H9 (cell line): ENCODE measurements at regions not wholly inside any gene's neighbourhood (a gene's known extent, or its start where the extent isn't known, plus 50 kb on each side); places are given as distances from the start of the nearest gene placed in this dataset.

ENCODE experiments used
- DNase-seq: peaks from one replicate; pipeline ENCODE4 v3.0.0-alpha.2; 2017
- H2AFZ ChIP-seq: one replicate; pipeline ENCODE4 v1.6.1; 2013; ENCODE audit warnings: mild to moderate bottlenecking, low read length, control low read depth, moderate library complexity
- H2AK5ac ChIP-seq: 2 replicates; pipeline ENCODE4 v1.6.1; 2013; ENCODE audit warnings: low read length, control low read depth, mixed read lengths; ENCODE audit not compliant: insufficient read length
- H2BK120ac ChIP-seq: one replicate; pipeline ENCODE4 v1.6.1; 2013; ENCODE audit warnings: low read depth, mild to moderate bottlenecking, low read length, control low read depth, inconsistent platforms; ENCODE audit not compliant: poor library complexity, severe bottlenecking
- H2BK12ac ChIP-seq: 2 replicates; pipeline ENCODE4 v1.6.1; 2013; ENCODE audit warnings: low read length, control low read depth, mixed read lengths, low read depth; ENCODE audit not compliant: insufficient read length
- H2BK15ac ChIP-seq: 2 replicates; pipeline ENCODE4 v1.6.1; 2013; ENCODE audit warnings: low read depth, low read length, control low read depth
- H2BK20ac ChIP-seq: one replicate; pipeline ENCODE4 v1.6.1; 2013; ENCODE audit warnings: low read depth, mild to moderate bottlenecking, low read length, control low read depth, inconsistent platforms; ENCODE audit not compliant: poor library complexity, severe bottlenecking
- H2BK5ac ChIP-seq: 2 replicates; pipeline ENCODE4 v1.6.1; 2013; ENCODE audit warnings: low read length, control low read depth, mixed read lengths; ENCODE audit not compliant: insufficient read length
- H3K14ac ChIP-seq: 2 replicates; pipeline ENCODE4 v1.6.1; 2013; ENCODE audit warnings: low read length, control low read depth; ENCODE audit not compliant: insufficient read depth
- H3K18ac ChIP-seq: 2 replicates; pipeline ENCODE4 v1.6.1; 2013; ENCODE audit warnings: low read depth, mild to moderate bottlenecking, mixed read lengths, low read length, control low read depth; ENCODE audit not compliant: insufficient read length
- H3K23ac ChIP-seq: 2 replicates; pipeline ENCODE4 v1.6.1; 2013; ENCODE audit warnings: low read length, control low read depth, mixed read lengths, low read depth; ENCODE audit not compliant: insufficient read length
- H3K23me2 ChIP-seq: 2 replicates; pipeline ENCODE4 v1.6.1; 2013; ENCODE audit warnings: low read depth, mild to moderate bottlenecking, mixed read lengths, low read length, control low read depth; ENCODE audit not compliant: insufficient read length, poor library complexity, severe bottlenecking
- H3K27ac ChIP-seq: 2 replicates; pipeline ENCODE4 v1.5.1; 2013; ENCODE audit warnings: low read length, control low read depth, mixed read lengths, low read depth; ENCODE audit not compliant: insufficient read length
- H3K27me3 ChIP-seq: 2 replicates; pipeline ENCODE4 v1.6.1; 2013; ENCODE audit warnings: low read length, control low read depth, inconsistent platforms; ENCODE audit not compliant: insufficient read depth
- H3K4ac ChIP-seq: 2 replicates; pipeline ENCODE4 v1.6.1; 2013; ENCODE audit warnings: low read depth, mild to moderate bottlenecking, control low read depth, inconsistent platforms, low read length, moderate library complexity
- H3K4me1 ChIP-seq: 2 replicates; pipeline ENCODE4 v1.6.1; 2013; ENCODE audit warnings: low read length, control low read depth, inconsistent platforms; ENCODE audit not compliant: insufficient read depth
- H3K4me2 ChIP-seq: 2 replicates; pipeline ENCODE4 v1.6.1; 2013; ENCODE audit warnings: low read length, control low read depth, mixed read lengths; ENCODE audit not compliant: insufficient read length, insufficient read depth
- H3K56ac ChIP-seq: 2 replicates; pipeline ENCODE4 v1.6.1; 2013; ENCODE audit warnings: low read depth, mild to moderate bottlenecking, mixed read lengths, low read length, control low read depth; ENCODE audit not compliant: insufficient read length
- H3K79me1 ChIP-seq: 2 replicates; pipeline ENCODE4 v1.6.1; 2013; ENCODE audit warnings: low read depth, mild to moderate bottlenecking, moderate library complexity, low read length, control low read depth, inconsistent platforms; ENCODE audit not compliant: insufficient read depth, poor library complexity, severe bottlenecking
- H3K79me2 ChIP-seq: 2 replicates; pipeline ENCODE4 v1.6.1; 2013; ENCODE audit warnings: low read length, control low read depth, inconsistent platforms; ENCODE audit not compliant: insufficient read depth
- H3K9ac ChIP-seq: 2 replicates; pipeline ENCODE4 v1.6.1; 2013; ENCODE audit warnings: low read length, control low read depth, mixed read lengths; ENCODE audit not compliant: insufficient read length; ENCODE audit errors: extremely low read depth
- H3K9me3 ChIP-seq: one replicate; pipeline ENCODE4 v1.6.1; 2013; ENCODE audit warnings: low read depth, low read length, inconsistent platforms; ENCODE audit not compliant: control insufficient read depth
- H3T11ph ChIP-seq: one replicate; pipeline ENCODE4 v1.6.1; 2013; ENCODE audit warnings: mild to moderate bottlenecking, low read length, control low read depth, inconsistent platforms
- H4K20me1 ChIP-seq: one replicate; pipeline ENCODE4 v1.6.1; 2013; ENCODE audit not compliant: control insufficient read depth, insufficient read length, insufficient read depth
- H4K5ac ChIP-seq: 2 replicates; pipeline ENCODE4 v1.6.1; 2013; ENCODE audit warnings: low read depth, mild to moderate bottlenecking, mixed read lengths, low read length, control low read depth; ENCODE audit not compliant: insufficient read length
- H4K8ac ChIP-seq: replicated peaks from 2 replicates; pipeline ENCODE4 v1.6.1; 2013; ENCODE audit warnings: low read length, control low read depth, mixed read lengths, low read depth; ENCODE audit not compliant: insufficient read length
- H4K91ac ChIP-seq: 2 replicates; pipeline ENCODE4 v1.6.1; 2013; ENCODE audit warnings: low read depth, mild to moderate bottlenecking, moderate library complexity, mixed read lengths, low read length, control low read depth; ENCODE audit not compliant: insufficient read length
- H3K27ac Mint-ChIP-seq, 3 experiments: 2 replicates in 2 of 3; 3 replicates in 1 of 3; pipeline ENCODE4 v1.8.0; 2020 to 2021; ENCODE audit warnings: mixed read lengths in 3 of 3, mild to moderate bottlenecking in 1 of 3, moderate library complexity in 1 of 3
- H3K27me3 Mint-ChIP-seq: 2 replicates; pipeline ENCODE4 v1.8.0; 2021; ENCODE audit warnings: low read depth, mild to moderate bottlenecking, moderate library complexity, mixed read lengths
- H3K36me3 Mint-ChIP-seq, 3 experiments: 2 replicates in 2 of 3; 3 replicates in 1 of 3; pipeline ENCODE4 v1.8.0; 2020 to 2021; ENCODE audit warnings: low read depth in 3 of 3, mixed read lengths in 3 of 3; ENCODE audit not compliant: insufficient read depth in 1 of 3
- H3K4me1 Mint-ChIP-seq, 2 experiments: 2 replicates each; pipeline ENCODE4 v1.8.0; 2020; ENCODE audit warnings: mixed read lengths in 2 of 2
- H3K4me3 Mint-ChIP-seq, 2 experiments: 2 replicates in 1 of 2; 3 replicates in 1 of 2; pipeline ENCODE4 v1.8.0; 2020 to 2021; ENCODE audit warnings: mild to moderate bottlenecking in 2 of 2, mixed read lengths in 2 of 2, moderate library complexity in 1 of 2
- H3K9me3 Mint-ChIP-seq, 2 experiments: 2 replicates in 1 of 2; 3 replicates in 1 of 2; pipeline ENCODE4 v1.8.0; 2020; ENCODE audit warnings: mild to moderate bottlenecking in 2 of 2, mixed read lengths in 2 of 2, moderate library complexity in 1 of 2
- CTCF ChIP-seq: fragments of 200-600 bp; sonication (generic); conservative IDR thresholded peaks from 3 replicates; pipeline ENCODE4 v1.8.0; 2021; ENCODE audit warnings: antibody characterized with exemption, mild to moderate bottlenecking
- WGBS: extraction: QIAGEN DNeasy Blood & Tissue Kit; methylation state at CpG from one replicate; pipeline ENCODE4 v1.1.7; 2013; ENCODE audit warnings: missing lambda C conversion rate, low lambda C conversion rate, mixed read lengths; ENCODE audit not compliant: insufficient read length; ENCODE audit errors: extremely low coverage; 5-methylcytosine and 5-hydroxymethylcytosine counted together

- Mint-ChIP-seq H3K27me3 (no peaks in the 10 kb centered on the region; the same call in 1 of the 2 replicates), H3K36me3 (no peaks in the 10 kb centered on the region), H3K27ac (no peak overlapping the region), H3K4me1 (no peaks in the 10 kb centered on the region), H3K9me3 (peaks cover 0 to 3% of the 10 kb centered on the region in 2 experiments; a peak in 1 of 5 replicates), H3K4me3 (no peak overlapping the region)
- Histone ChIP-seq H4K5ac (no peak overlapping the region), H3K14ac (no peak overlapping the region), H2AK5ac (no peak overlapping the region), H2BK120ac (no peak overlapping the region), H3K4ac (no peak overlapping the region), H2BK20ac (no peak overlapping the region), H2BK15ac (no peak overlapping the region), H3K79me1 (no peaks in the 10 kb centered on the region), H2BK5ac (no peak overlapping the region), H4K20me1 (no peaks in the 10 kb centered on the region), H3T11ph (no peak overlapping the region), H3K27ac (no peak overlapping the region), H3K4me2 (no peak overlapping the region), H2BK12ac (no peak overlapping the region), H3K56ac (no peak overlapping the region), H3K9me3 (no peaks in the 10 kb centered on the region), H2AFZ (no peak overlapping the region), H4K91ac (no peak overlapping the region), H3K23me2 (no peaks in the 10 kb centered on the region), H4K8ac (no peak overlapping the region), H3K18ac (no peak overlapping the region), H3K9ac (no peak overlapping the region), H3K27me3 (no peaks in the 10 kb centered on the region), H3K23ac (no peak overlapping the region), H3K4me1 (no peaks in the 10 kb centered on the region), H3K79me2 (no peaks in the 10 kb centered on the region)
- TF ChIP-seq CTCF = no peak
- no peak for DNase-seq
- WGBS = no CpG with 5 or more reads among the region's 1 CpG
Measured at GRCh38 chr14:55832974-55833373, 253.0 kb downstream of the KTN1 start.
